ENCODE measurements at regions not wholly inside any gene's neighbourhood (a gene's known extent, or its start where the extent isn't known, plus 50 kb on each side); places are given as distances from the start of the nearest gene placed in this dataset.

DNA sequence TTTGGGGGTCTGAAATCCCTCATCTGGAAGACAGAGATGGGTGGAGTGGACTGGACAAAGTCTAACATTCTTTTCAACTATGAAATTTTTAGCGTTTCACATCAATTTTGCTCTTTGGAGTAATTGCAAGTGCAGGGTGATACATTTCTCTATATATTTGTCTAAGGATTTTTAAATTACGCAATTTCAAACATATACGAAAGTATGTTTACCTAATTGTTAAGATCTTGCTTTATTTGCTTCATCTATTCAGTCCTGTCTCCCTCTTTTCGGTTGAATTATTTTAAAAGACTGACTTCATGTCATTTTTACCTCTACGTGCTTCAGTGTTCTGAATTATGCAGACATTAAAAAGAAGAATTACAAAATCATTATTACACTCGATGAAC is 101.9 kb upstream of the CREB5 start:
- H3K36me3 ChIP-seq (ENCODE audit: insufficient read depth, low read length), result no peaks in the 10 kb centered on the region
- no peaks in the 10 kb centered on the region for H3K4me1 ChIP-seq (ENCODE audit: control insufficient read depth, insufficient read depth, low read length, unreplicated experiment)
- H3K27me3 ChIP-seq (ENCODE audit: insufficient read depth, low read length), result peaks cover 44% of the 10 kb centered on the region
- H3K79me2 ChIP-seq (ENCODE audit: control insufficient read depth, insufficient read depth, low read length, unreplicated experiment), result no peaks in the 10 kb centered on the region
- H3K4me3 ChIP-seq (ENCODE audit: low read depth, low read length), result no peak overlapping the region
- H3K27ac ChIP-seq (ENCODE audit: low read depth, low read length), result no peak overlapping the region
- H2AFZ ChIP-seq (ENCODE audit: low read length, unreplicated experiment), result no peak overlapping the region

- H3K4me1 ChIP-seq (ENCODE audit: control insufficient read depth, insufficient read depth, low read length, unreplicated experiment), result no peaks in the 10 kb centered on the region
- no peak overlapping the region for H3K27ac ChIP-seq (ENCODE audit: low read depth, low read length)
- H2AFZ ChIP-seq (ENCODE audit: low read length, unreplicated experiment), result no peak overlapping the region
- no peaks in the 10 kb centered on the region for H3K79me2 ChIP-seq (ENCODE audit: control insufficient read depth, insufficient read depth, low read length, unreplicated experiment)
- no peak overlapping the region for H3K4me3 ChIP-seq (ENCODE audit: low read depth, low read length)
- H3K27me3 ChIP-seq (ENCODE audit: insufficient read depth, low read length), result peaks cover 51% of the 10 kb centered on the region
- H3K36me3 ChIP-seq (ENCODE audit: insufficient read depth, low read length), result no peaks in the 10 kb centered on the region
These were observed 100.6 kb upstream of the CREB5 start for GRCh38 chr7:28311670-28312069.

DNA sequence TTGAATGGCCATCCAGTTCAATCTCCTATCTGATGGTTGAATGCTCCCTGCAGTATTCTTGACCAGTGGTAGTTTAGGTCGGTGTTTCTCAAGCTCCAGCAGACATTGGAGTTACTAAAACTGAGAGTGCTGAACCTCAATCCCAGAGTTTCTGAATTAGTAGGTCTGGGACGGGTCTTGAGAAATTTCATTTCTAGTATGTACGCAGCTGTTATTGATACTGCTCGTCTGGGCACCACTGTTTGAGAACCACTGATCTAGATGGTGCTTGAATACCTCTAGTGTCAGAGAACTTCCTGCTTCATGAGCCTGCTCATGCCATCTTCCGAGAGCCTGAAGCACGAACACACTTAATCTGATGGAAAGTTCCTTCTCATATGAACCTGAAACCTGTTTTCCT is 99.4 kb upstream of the CREB5 start:
- no peaks in the 10 kb centered on the region for H3K79me2 ChIP-seq (ENCODE audit: control insufficient read depth, insufficient read depth, low read length, unreplicated experiment)
- no peak overlapping the region for H3K27ac ChIP-seq (ENCODE audit: low read depth, low read length)
- no peaks in the 10 kb centered on the region for H3K36me3 ChIP-seq (ENCODE audit: insufficient read depth, low read length)
- no peaks in the 10 kb centered on the region for H3K4me1 ChIP-seq (ENCODE audit: control insufficient read depth, insufficient read depth, low read length, unreplicated experiment)
- peaks cover 51% of the 10 kb centered on the region for H3K27me3 ChIP-seq (ENCODE audit: insufficient read depth, low read length)
- H3K4me3 ChIP-seq (ENCODE audit: low read depth, low read length), result no peak overlapping the region
- H2AFZ ChIP-seq (ENCODE audit: low read length, unreplicated experiment), result no peak overlapping the region

- Histone ChIP-seq H3K27ac (ENCODE audit: low read depth, low read length) (no peak overlapping the region), H3K36me3 (ENCODE audit: insufficient read depth, low read length) (no peaks in the 10 kb centered on the region), H3K27me3 (ENCODE audit: insufficient read depth, low read length) (peaks cover 51% of the 10 kb centered on the region), H3K4me3 (ENCODE audit: low read depth, low read length) (no peak overlapping the region), H3K79me2 (ENCODE audit: control insufficient read depth, insufficient read depth, low read length, unreplicated experiment) (no peaks in the 10 kb centered on the region), H3K4me1 (ENCODE audit: control insufficient read depth, insufficient read depth, low read length, unreplicated experiment) (no peaks in the 10 kb centered on the region), H2AFZ (ENCODE audit: low read length, unreplicated experiment) (no peak overlapping the region)
These were observed 97.5 kb upstream of the CREB5 start for GRCh38 chr7:28314841-28315240.

DNA sequence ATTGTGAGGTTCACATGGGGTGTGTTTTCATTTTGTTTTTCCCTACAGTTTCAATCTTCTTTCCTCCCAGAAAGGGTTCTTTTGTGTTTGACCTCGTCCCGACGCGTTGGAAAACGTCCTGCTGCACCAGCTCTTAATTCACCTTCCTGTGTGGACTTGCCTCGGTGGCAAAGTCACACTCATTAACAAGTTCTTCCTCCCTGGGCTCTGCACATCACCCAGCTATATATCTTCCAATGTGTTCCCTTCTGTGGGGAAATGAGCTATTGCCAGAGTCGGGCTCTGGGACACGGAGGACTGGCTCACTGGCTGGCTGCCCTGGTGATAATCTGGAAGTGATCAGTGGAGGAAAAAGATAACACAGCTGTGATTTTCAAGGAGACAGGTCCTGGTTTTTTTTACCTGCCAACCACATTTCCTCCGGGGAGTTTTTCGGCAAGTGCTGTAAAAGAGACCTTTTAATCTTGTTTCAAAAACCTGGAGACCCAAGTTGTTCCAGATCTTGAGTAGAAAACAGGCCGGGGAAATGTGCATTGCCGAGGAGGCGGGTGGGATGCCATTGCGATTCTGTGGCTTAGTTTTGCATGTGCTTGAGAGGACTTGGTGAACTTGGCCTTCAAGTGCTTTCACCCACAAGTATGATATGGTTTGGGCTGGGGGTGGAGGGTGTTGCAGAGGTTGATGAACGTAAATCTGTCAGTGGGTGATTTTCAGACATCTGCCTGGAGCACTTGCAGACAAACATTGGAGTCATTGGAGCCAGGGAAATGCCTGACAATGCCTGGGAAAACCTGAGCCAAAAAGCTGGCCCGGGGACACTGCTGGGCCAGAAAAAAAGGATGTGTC is 96.5 kb upstream of the CREB5 start:
- peaks cover 51% of the 10 kb centered on the region for H3K27me3 ChIP-seq (ENCODE audit: insufficient read depth, low read length)
- no peak overlapping the region for H3K27ac ChIP-seq (ENCODE audit: low read depth, low read length)
- no peaks in the 10 kb centered on the region for H3K4me1 ChIP-seq (ENCODE audit: control insufficient read depth, insufficient read depth, low read length, unreplicated experiment)
- no peak overlapping the region for H2AFZ ChIP-seq (ENCODE audit: low read length, unreplicated experiment)
- H3K79me2 ChIP-seq (ENCODE audit: control insufficient read depth, insufficient read depth, low read length, unreplicated experiment), result no peaks in the 10 kb centered on the region
- no peak overlapping the region for H3K4me3 ChIP-seq (ENCODE audit: low read depth, low read length)
- H3K36me3 ChIP-seq (ENCODE audit: insufficient read depth, low read length), result no peaks in the 10 kb centered on the region

DNA sequence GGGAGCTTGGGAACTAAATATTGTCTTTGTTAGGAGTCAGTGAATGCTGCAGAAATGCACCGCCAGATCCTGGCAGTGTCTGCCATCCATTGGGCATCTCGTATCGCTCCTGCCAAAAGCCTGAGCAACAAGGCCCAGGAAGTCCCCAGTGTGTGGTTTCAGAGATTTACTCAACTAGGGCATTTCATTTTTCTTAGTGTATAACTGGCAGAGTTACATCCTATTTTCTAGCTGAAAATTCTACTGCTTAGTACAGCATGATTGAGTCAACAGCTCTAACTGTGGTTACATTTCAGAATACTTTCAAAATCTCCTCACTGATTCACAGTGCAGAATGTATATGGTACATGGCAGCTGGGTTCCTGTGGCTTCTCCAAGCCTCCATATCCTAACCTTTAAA is 95.8 kb upstream of the CREB5 start:
- Histone ChIP-seq H3K36me3 (ENCODE audit: insufficient read depth, low read length) (no peaks in the 10 kb centered on the region), H3K27ac (ENCODE audit: low read depth, low read length) (no peak overlapping the region), H3K4me3 (ENCODE audit: low read depth, low read length) (no peak overlapping the region), H3K27me3 (ENCODE audit: insufficient read depth, low read length) (peaks cover 46% of the 10 kb centered on the region), H3K79me2 (ENCODE audit: control insufficient read depth, insufficient read depth, low read length, unreplicated experiment) (no peaks in the 10 kb centered on the region), H3K4me1 (ENCODE audit: control insufficient read depth, insufficient read depth, low read length, unreplicated experiment) (no peaks in the 10 kb centered on the region), H2AFZ (ENCODE audit: low read length, unreplicated experiment) (no peak overlapping the region)

DNA sequence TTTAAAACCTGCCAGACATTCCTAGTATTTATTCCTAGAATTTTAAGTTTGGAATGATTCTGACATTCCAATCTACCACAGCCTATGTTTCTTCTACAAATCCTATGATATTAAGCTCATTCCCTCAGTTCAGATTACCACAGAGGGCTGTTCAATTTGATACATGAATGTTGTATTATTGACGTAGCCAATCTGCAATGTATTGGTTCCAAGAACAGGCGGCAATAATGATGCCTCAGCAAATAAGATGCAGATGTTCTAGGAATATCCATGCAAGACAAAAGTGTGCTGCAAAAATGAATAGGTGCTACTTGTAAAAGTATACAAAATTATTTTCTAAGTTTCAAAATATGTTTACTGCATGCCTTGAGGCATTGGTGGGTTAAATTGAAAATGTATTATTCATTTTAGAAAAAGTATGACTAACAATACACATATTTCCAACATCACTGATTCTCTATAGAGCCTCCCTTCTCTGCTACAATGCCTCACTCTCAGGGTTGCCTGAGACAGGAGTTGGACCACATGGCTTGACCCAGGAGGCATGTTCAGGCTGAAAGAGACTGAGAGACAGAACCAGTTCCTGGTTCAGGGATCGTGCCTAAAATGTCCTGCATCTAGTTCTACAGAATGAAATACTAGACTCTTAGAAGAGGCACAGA is 94.1 kb upstream of the CREB5 start:
- Histone ChIP-seq H3K36me3 (ENCODE audit: insufficient read depth, low read length) (no peaks in the 10 kb centered on the region), H2AFZ (ENCODE audit: low read length, unreplicated experiment) (no peak overlapping the region), H3K4me1 (ENCODE audit: control insufficient read depth, insufficient read depth, low read length, unreplicated experiment) (no peaks in the 10 kb centered on the region), H3K27ac (ENCODE audit: low read depth, low read length) (no peak overlapping the region), H3K27me3 (ENCODE audit: insufficient read depth, low read length) (peaks cover 32% of the 10 kb centered on the region), H3K4me3 (ENCODE audit: low read depth, low read length) (no peak overlapping the region), H3K79me2 (ENCODE audit: control insufficient read depth, insufficient read depth, low read length, unreplicated experiment) (no peaks in the 10 kb centered on the region)

DNA sequence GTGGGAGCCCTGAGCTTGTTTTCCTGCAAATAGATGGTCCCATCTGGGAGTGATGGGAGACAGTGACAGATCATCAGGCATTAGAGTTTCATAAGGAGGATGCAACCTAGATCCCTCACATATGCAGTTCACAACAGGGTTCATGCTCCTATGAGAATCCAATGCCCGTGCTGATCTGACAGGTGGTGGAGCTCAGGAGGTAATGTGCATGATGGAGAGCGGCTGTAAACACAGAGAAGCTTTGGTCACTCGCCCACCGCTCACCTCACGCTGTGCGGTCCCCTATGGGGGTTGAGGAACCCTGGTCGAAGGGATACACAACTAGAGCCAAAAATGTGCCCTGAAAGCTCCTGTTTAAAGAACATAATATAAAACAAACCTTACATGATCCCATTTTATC is 88.5 kb upstream of the CREB5 start:
- Histone ChIP-seq H3K27ac (ENCODE audit: low read depth, low read length) (no peak overlapping the region), H3K36me3 (ENCODE audit: insufficient read depth, low read length) (no peaks in the 10 kb centered on the region), H3K4me1 (ENCODE audit: control insufficient read depth, insufficient read depth, low read length, unreplicated experiment) (no peaks in the 10 kb centered on the region), H3K27me3 (ENCODE audit: insufficient read depth, low read length) (peaks cover 9% of the 10 kb centered on the region), H3K79me2 (ENCODE audit: control insufficient read depth, insufficient read depth, low read length, unreplicated experiment) (no peaks in the 10 kb centered on the region), H3K4me3 (ENCODE audit: low read depth, low read length) (no peak overlapping the region), H2AFZ (ENCODE audit: low read length, unreplicated experiment) (no peak overlapping the region)

- Histone ChIP-seq H3K36me3 (ENCODE audit: insufficient read depth, low read length) (no peaks in the 10 kb centered on the region), H2AFZ (ENCODE audit: low read length, unreplicated experiment) (no peak overlapping the region), H3K79me2 (ENCODE audit: control insufficient read depth, insufficient read depth, low read length, unreplicated experiment) (no peaks in the 10 kb centered on the region), H3K27ac (ENCODE audit: low read depth, low read length) (no peak overlapping the region), H3K4me1 (ENCODE audit: control insufficient read depth, insufficient read depth, low read length, unreplicated experiment) (peaks cover 18% of the 10 kb centered on the region), H3K27me3 (ENCODE audit: insufficient read depth, low read length) (peaks cover 6% of the 10 kb centered on the region; the same call in 1 of the 2 replicates), H3K4me3 (ENCODE audit: low read depth, low read length) (no peak overlapping the region)
These were observed 84.2 kb upstream of the CREB5 start for GRCh38 chr7:28328146-28328545.

DNA sequence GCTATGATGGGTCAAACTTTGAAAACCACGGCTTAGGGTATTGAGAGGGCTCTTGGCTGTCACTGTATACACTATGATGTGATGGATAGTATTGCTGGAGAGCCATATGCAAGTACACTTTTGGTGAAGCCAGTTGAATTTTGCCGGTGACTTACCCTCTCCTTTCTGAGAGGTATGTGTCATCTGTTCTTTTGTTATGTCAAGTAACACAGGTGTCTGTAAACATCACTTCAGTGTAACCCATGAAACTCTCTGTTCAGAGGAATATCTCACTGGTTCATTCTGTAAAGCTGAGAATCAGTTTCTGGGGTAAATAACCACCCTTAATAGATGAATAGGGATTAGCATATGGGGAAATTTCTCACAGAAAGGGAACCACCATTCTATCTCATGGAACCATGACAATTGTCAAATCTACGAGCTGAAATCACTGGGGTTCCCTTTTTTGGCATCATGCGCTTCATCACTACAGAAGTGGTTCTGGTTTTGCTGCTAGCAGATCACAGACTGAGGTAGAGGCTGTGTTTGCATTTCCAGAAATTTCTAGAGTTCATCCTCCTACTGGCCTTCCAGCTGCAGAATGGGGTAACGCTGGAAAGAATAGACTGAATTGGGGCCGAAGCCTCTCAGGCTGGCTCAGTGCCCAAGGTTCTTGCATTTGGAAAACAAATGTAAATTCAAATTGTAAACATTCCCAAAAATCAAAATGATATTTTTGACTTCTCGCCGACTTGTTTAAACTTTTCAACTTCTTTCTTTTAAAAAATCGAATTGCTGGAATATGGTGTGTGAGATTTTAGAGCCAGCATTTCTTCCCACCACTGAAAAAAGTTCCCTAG is 83.3 kb upstream of the CREB5 start:
- Histone ChIP-seq H3K27ac (ENCODE audit: low read depth, low read length) (no peak overlapping the region), H3K36me3 (ENCODE audit: insufficient read depth, low read length) (no peaks in the 10 kb centered on the region), H3K79me2 (ENCODE audit: control insufficient read depth, insufficient read depth, low read length, unreplicated experiment) (no peaks in the 10 kb centered on the region), H3K4me1 (ENCODE audit: control insufficient read depth, insufficient read depth, low read length, unreplicated experiment) (peaks cover 18% of the 10 kb centered on the region), H3K4me3 (ENCODE audit: low read depth, low read length) (no peak overlapping the region), H3K27me3 (ENCODE audit: insufficient read depth, low read length) (peaks cover 5% of the 10 kb centered on the region; the same call in 1 of the 2 replicates), H2AFZ (ENCODE audit: low read length, unreplicated experiment) (no peak overlapping the region)

Measured in ACC112 (cell line).